HEK293 (cell line): ENCODE measurements at regions not wholly inside any gene's neighbourhood (a gene's known extent, or its start where the extent isn't known, plus 50 kb on each side); places are given as distances from the start of the nearest gene placed in this dataset.

Source experiments
- CTCF ChIA-PET: fragments of 350-600 bp; formaldehyde crosslinking; extraction: SDS; loops from one replicate; lab custom pipeline; 2021; ENCODE audit warnings: antibody characterized with exemption; lab: Yijun Ruan, JAX
- POLR2A ChIA-PET: fragments of 300-600 bp; formaldehyde crosslinking; extraction: SDS; loops from one replicate; lab custom pipeline; 2020; ENCODE audit warnings: antibody characterized with exemption, inconsistent platforms; lab: Yijun Ruan, JAX
- H3K27ac ChIP-seq: fragments of 200-500 bp; sonication (Bioruptor generic); 2 replicates; pipeline ENCODE4 v1.5.1; 2014; ENCODE audit warnings: low read depth, low read length, control low read depth, inconsistent platforms; ENCODE audit errors: extremely low read depth
- H3K36me3 ChIP-seq, 2 experiments: fragments of 200-500 bp in 1 of 2; sonication (Bioruptor generic) in 1 of 2; 1 replicate in 1 of 2; 2 replicates in 1 of 2; pipeline ENCODE4 v1.5.1; 2014 to 2017; ENCODE audit warnings: inconsistent platforms in 2 of 2, low read length in 2 of 2; ENCODE audit not compliant: control insufficient read depth in 2 of 2, insufficient read depth in 1 of 2
- H3K4me1 ChIP-seq: fragments of 200-500 bp; sonication (Bioruptor generic); 2 replicates; pipeline ENCODE4 v1.5.1; 2014; ENCODE audit warnings: mild to moderate bottlenecking, low read length, inconsistent platforms; ENCODE audit not compliant: control insufficient read depth, insufficient read depth
- H3K4me3 ChIP-seq: 2 replicates; pipeline ENCODE4 v1.5.1; 2011; ENCODE audit warnings: low read depth, mild to moderate bottlenecking, control low read depth, low read length, moderate library complexity
- H3K9me3 ChIP-seq: fragments of 200-500 bp; sonication (Bioruptor generic); 2 replicates; pipeline ENCODE4 v1.5.1; 2014; ENCODE audit warnings: low read depth, low read length, inconsistent platforms; ENCODE audit not compliant: control insufficient read depth, insufficient read depth
- HOXA7 ChIP-seq: sonication (generic); formaldehyde crosslinking; IDR thresholded peaks from 2 replicates; pipeline ENCODE4 v1.8.1; 2022; ENCODE audit warnings: missing genetic modification reagents, borderline replicate concordance
- KLF7 ChIP-seq: fragments of 450-650 bp; formaldehyde crosslinking; IDR thresholded peaks from 2 replicates; pipeline ENCODE4 v1.5.1; 2016; ENCODE audit warnings: missing biosample characterization, missing genetic modification characterization, borderline replicate concordance
- YY1 ChIP-seq: fragments of 450-650 bp; formaldehyde crosslinking; IDR thresholded peaks from 2 replicates; pipeline ENCODE4 v1.5.1; 2018; ENCODE audit warnings: missing biosample characterization, missing genetic modification characterization
- ZNF146 ChIP-seq: fragments of 450-650 bp; formaldehyde crosslinking; IDR thresholded peaks from 2 replicates; pipeline ENCODE4 v1.5.1; 2016; ENCODE audit warnings: missing biosample characterization, missing genetic modification characterization
- ZNF223 ChIP-seq: fragments of 450-650 bp; formaldehyde crosslinking; IDR thresholded peaks from 2 replicates; pipeline ENCODE4 v1.5.1; 2016; ENCODE audit warnings: missing biosample characterization, missing genetic modification characterization
- ZNF404 ChIP-seq: fragments of 450-650 bp; formaldehyde crosslinking; IDR thresholded peaks from 2 replicates; pipeline ENCODE4 v1.5.1; 2017; ENCODE audit warnings: missing biosample characterization, missing genetic modification characterization
- ZNF416 ChIP-seq: fragments of 450-650 bp; formaldehyde crosslinking; IDR thresholded peaks from 2 replicates; pipeline ENCODE4 v1.5.1; 2016; ENCODE audit warnings: missing biosample characterization, missing genetic modification characterization
- ZNF473 ChIP-seq: fragments of 450-650 bp; formaldehyde crosslinking; IDR thresholded peaks from 2 replicates; pipeline ENCODE4 v1.5.1; 2017; ENCODE audit warnings: missing biosample characterization, missing genetic modification characterization
- ZNF48 ChIP-seq: fragments of 450-650 bp; formaldehyde crosslinking; IDR thresholded peaks from 2 replicates; pipeline ENCODE4 v1.5.1; 2016; ENCODE audit warnings: missing biosample characterization, missing genetic modification characterization
- ZNF561 ChIP-seq: fragments of 450-650 bp; IDR thresholded peaks from 2 replicates; pipeline ENCODE4 v1.5.1; 2018; ENCODE audit warnings: missing biosample characterization, missing genetic modification characterization, borderline replicate concordance
- ZNF621 ChIP-seq: fragments of 450-650 bp; formaldehyde crosslinking; IDR thresholded peaks from 2 replicates; pipeline ENCODE4 v1.5.1; 2017; ENCODE audit warnings: missing biosample characterization, missing genetic modification characterization
- ZNF670 ChIP-seq: fragments of 450-650 bp; formaldehyde crosslinking; IDR thresholded peaks from 2 replicates; pipeline ENCODE4 v1.5.1; 2016; ENCODE audit warnings: missing biosample characterization, missing genetic modification characterization, low read depth
- ZNF677 ChIP-seq: fragments of 450-650 bp; IDR thresholded peaks from 2 replicates; pipeline ENCODE4 v1.5.0; 2018; ENCODE audit warnings: missing biosample characterization, mild to moderate bottlenecking, missing genetic modification characterization, moderate library complexity
- ZNF76 ChIP-seq: fragments of 450-650 bp; formaldehyde crosslinking; IDR thresholded peaks from 2 replicates; pipeline ENCODE4; 2016; ENCODE audit warnings: low read depth, missing biosample characterization, missing genetic modification characterization, borderline replicate concordance
- ZNF768 ChIP-seq: fragments of 450-650 bp; formaldehyde crosslinking; IDR thresholded peaks from 2 replicates; pipeline ENCODE4 v1.5.1; 2018; ENCODE audit warnings: missing biosample characterization, mild to moderate bottlenecking, missing genetic modification characterization
- ZNF792 ChIP-seq: fragments of 450-650 bp; formaldehyde crosslinking; IDR thresholded peaks from 2 replicates; pipeline ENCODE4 v1.5.1; 2016; ENCODE audit warnings: missing biosample characterization, missing genetic modification characterization
- TF ChIP-seq, protein P1 (sequence below): IDR thresholded peaks from 2 replicates; pipeline ENCODE4 v1.6.1; 2011; ENCODE audit warnings: mild to moderate bottlenecking, low read depth, low read length, borderline replicate concordance
- TF ChIP-seq, protein P2 (sequence below): fragments of 450-650 bp; formaldehyde crosslinking; IDR thresholded peaks from 2 replicates; pipeline ENCODE4 v1.5.1; 2016; ENCODE audit warnings: missing biosample characterization, missing genetic modification characterization, low read depth
- TF ChIP-seq, protein P3 (sequence below): fragments of 450-650 bp; formaldehyde crosslinking; IDR thresholded peaks from 2 replicates; pipeline ENCODE4 v1.5.1; 2016; ENCODE audit warnings: missing biosample characterization, missing genetic modification characterization
- TF ChIP-seq, protein P4 (sequence below): fragments of 450-650 bp; formaldehyde crosslinking; IDR thresholded peaks from 2 replicates; pipeline ENCODE4 v1.5.1; 2016; ENCODE audit warnings: missing biosample characterization, missing genetic modification characterization
- TF ChIP-seq, protein P5 (sequence below): fragments of 450-650 bp; formaldehyde crosslinking; IDR thresholded peaks from 2 replicates; pipeline ENCODE4 v1.5.1; 2016; ENCODE audit warnings: missing biosample characterization, missing genetic modification characterization
- TF ChIP-seq, protein P6 (sequence below): fragments of 450-650 bp; formaldehyde crosslinking; IDR thresholded peaks from 2 replicates; pipeline ENCODE4 v1.5.1; 2017; ENCODE audit warnings: missing biosample characterization, missing genetic modification characterization

DNA sequence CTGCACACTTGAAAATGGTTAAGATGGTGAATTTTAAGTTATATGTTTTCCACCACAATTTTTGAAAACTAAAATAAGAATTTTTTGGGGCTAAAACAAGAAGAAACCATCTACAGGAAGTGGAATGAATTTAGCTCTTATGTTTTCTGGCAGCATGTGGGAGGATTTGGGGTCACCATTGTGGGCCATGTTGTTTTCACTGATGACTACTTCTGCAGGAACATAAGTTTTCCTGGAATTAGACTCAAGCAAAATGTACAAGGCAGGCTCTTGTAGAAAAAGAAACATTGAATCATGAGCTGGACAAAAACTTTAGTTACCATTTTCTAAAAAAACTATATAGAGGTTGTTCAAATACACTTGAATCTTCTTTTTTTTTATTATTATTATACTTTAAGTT is 125.3 kb upstream of the C1QTNF9B start:
- no peak for TF ChIP-seq ZNF792
- TF ChIP-seq HOXA7 (CRISPR knock-in tag), result no peak
- TF ChIP-seq, protein P1, sequence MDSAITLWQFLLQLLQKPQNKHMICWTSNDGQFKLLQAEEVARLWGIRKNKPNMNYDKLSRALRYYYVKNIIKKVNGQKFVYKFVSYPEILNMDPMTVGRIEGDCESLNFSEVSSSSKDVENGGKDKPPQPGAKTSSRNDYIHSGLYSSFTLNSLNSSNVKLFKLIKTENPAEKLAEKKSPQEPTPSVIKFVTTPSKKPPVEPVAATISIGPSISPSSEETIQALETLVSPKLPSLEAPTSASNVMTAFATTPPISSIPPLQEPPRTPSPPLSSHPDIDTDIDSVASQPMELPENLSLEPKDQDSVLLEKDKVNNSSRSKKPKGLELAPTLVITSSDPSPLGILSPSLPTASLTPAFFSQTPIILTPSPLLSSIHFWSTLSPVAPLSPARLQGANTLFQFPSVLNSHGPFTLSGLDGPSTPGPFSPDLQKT, result no peak
- TF ChIP-seq, protein P2, sequence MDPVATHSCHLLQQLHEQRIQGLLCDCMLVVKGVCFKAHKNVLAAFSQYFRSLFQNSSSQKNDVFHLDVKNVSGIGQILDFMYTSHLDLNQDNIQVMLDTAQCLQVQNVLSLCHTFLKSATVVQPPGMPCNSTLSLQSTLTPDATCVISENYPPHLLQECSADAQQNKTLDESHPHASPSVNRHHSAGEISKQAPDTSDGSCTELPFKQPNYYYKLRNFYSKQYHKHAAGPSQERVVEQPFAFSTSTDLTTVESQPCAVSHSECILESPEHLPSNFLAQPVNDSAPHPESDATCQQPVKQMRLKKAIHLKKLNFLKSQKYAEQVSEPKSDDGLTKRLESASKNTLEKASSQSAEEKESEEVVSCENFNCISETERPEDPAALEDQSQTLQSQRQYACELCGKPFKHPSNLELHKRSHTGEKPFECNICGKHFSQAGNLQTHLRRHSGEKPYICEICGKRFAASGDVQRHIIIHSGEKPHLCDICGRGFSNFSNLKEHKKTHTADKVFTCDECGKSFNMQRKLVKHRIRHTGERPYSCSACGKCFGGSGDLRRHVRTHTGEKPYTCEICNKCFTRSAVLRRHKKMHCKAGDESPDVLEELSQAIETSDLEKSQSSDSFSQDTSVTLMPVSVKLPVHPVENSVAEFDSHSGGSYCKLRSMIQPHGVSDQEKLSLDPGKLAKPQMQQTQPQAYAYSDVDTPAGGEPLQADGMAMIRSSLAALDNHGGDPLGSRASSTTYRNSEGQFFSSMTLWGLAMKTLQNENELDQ (tag by site-specific recombination), result no peak
- TF ChIP-seq ZNF416, result no peak
- POLR2A ChIA-PET, result no interaction called here
- CTCF ChIA-PET, result interaction anchor here (0.7 to 1.3 kb wide), 3 partner anchors 197 to 382 kb away, joined by 3 to 7 read pairs (median 4); no protein-coding TSS in a partner anchor

DNA sequence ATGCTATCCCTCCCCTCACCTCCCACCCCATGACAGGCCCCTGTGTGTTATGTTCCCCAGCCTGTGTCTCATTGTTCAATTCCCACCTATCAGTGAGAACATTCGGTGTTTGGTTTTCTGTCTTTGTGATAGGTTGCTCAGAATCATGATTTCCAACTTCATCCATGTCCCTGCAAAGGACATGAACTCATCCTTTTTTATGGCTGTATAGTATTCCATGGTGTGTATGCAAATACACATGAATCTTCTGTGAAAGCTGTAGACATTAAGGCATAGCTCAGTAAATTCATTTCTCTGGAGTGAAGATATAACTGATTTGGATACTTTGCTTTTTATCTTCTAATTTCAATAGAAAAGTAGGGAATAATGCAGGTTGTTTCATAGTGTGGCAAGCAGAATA is 125.8 kb upstream of the C1QTNF9B start:
- Histone ChIP-seq H3K4me3 (no peak overlapping the region), H3K36me3 (no peaks in the 10 kb centered on the region), H3K4me1 (no peaks in the 10 kb centered on the region), H3K27ac (no peak overlapping the region), H3K9me3 (no peaks in the 10 kb centered on the region)
- ChIA-PET POLR2A (no interaction called here), CTCF (interaction anchor here (1.3 kb wide), 2 partner anchors 196 to 205 kb away, joined by 4 to 7 read pairs; no protein-coding TSS in a partner anchor)
- TF ChIP-seq, protein P3, sequence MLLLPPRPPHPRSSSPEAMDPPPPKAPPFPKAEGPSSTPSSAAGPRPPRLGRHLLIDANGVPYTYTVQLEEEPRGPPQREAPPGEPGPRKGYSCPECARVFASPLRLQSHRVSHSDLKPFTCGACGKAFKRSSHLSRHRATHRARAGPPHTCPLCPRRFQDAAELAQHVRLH (tag by site-specific recombination), result peak; percentile 46; the same call in 1 of the 2 replicates
- TF ChIP-seq ZNF670 (tag by site-specific recombination), result no peak
- TF ChIP-seq ZNF146 (tag by site-specific recombination), result peak; percentile 91
- no peak for TF ChIP-seq ZNF561 (tag by site-specific recombination)

More for the DNA sequence above, 125.3 kb upstream of the C1QTNF9B start:
- Histone ChIP-seq H3K27ac (no peak overlapping the region), H3K36me3 (no peaks in the 10 kb centered on the region), H3K4me1 (no peaks in the 10 kb centered on the region), H3K9me3 (no peaks in the 10 kb centered on the region), H3K4me3 (no peak overlapping the region)

DNA sequence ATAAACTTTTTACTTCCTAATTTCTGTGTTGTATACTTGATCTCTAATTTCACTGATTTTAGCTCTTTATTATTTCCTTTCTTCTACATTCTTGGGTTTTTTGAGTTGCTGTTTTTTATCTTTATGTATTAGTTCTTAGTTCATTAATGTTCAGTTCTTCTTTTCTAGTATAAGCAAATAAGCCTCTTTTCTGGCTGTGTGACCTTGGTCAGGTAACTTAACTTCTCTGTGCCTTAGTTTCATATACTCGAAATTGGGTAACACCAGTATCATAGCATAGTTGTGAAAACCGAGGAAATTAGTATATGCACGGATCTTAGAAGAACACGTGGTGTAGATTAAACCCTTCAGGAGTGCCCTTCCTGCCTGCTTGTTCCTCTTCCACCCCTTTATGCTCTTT is 130.2 kb upstream of the C1QTNF9B start:
- H3K27ac ChIP-seq, result no peak overlapping the region
- H3K4me1 ChIP-seq, result no peaks in the 10 kb centered on the region
- no peaks in the 10 kb centered on the region for H3K36me3 ChIP-seq
- ChIA-PET CTCF (interaction anchor here (1.0 to 1.5 kb wide), 2 partner anchors 26 to 67 kb away, joined by 3 to 5 read pairs; no protein-coding TSS in a partner anchor), POLR2A (no interaction called here)
- no peak overlapping the region for H3K4me3 ChIP-seq
- H3K9me3 ChIP-seq, result no peaks in the 10 kb centered on the region
- TF ChIP-seq ZNF76, result no peak
- TF ChIP-seq ZNF768 (tag by site-specific recombination), result peak; percentile 67

DNA sequence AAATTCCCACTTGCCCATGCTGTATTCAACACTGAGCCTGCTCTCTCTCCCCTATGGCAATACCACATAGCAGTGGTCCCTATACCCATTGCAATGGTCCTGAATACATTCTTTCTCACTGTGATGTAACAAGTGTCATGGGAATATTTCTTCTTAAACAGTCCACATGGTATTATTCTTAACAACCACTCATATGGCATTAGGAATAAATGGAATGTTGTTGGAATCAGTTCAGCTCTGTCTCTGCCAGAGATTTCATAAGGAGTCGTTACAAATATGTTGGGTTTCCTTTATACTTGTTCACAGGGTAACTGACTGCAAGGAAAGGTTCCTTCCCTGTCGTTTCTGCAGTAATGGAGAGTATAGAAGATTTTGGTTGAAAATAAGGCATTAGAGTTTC is 128.3 kb upstream of the SPATA13 start:
- ChIA-PET CTCF (no interaction called here), POLR2A (no interaction called here)
- no peak overlapping the region for H3K4me3 ChIP-seq
- no peak overlapping the region for H3K27ac ChIP-seq
- no peaks in the 10 kb centered on the region for H3K9me3 ChIP-seq
- H3K36me3 ChIP-seq, result no peaks in the 10 kb centered on the region
- H3K4me1 ChIP-seq, result no peaks in the 10 kb centered on the region
- TF ChIP-seq ZNF223 (tag by site-specific recombination) (no peak), ZNF473 (tag by site-specific recombination) (no peak), ZNF621 (tag by site-specific recombination) (no peak), ZNF404 (tag by site-specific recombination) (no peak), KLF7 (tag by site-specific recombination) (no peak), ZNF677 (tag by site-specific recombination) (no peak), YY1 (tag by site-specific recombination) (no peak), ZNF48 (tag by site-specific recombination) (no peak)
- TF ChIP-seq, protein P4, sequence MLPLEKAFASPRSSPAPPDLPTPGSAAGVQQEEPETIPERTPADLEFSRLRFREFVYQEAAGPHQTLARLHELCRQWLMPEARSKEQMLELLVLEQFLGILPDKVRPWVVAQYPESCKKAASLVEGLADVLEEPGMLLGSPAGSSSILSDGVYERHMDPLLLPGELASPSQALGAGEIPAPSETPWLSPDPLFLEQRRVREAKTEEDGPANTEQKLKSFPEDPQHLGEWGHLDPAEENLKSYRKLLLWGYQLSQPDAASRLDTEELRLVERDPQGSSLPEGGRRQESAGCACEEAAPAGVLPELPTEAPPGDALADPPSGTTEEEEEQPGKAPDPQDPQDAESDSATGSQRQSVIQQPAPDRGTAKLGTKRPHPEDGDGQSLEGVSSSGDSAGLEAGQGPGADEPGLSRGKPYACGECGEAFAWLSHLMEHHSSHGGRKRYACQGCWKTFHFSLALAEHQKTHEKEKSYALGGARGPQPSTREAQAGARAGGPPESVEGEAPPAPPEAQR (tag by site-specific recombination), result no peak
- TF ChIP-seq, protein P5, sequence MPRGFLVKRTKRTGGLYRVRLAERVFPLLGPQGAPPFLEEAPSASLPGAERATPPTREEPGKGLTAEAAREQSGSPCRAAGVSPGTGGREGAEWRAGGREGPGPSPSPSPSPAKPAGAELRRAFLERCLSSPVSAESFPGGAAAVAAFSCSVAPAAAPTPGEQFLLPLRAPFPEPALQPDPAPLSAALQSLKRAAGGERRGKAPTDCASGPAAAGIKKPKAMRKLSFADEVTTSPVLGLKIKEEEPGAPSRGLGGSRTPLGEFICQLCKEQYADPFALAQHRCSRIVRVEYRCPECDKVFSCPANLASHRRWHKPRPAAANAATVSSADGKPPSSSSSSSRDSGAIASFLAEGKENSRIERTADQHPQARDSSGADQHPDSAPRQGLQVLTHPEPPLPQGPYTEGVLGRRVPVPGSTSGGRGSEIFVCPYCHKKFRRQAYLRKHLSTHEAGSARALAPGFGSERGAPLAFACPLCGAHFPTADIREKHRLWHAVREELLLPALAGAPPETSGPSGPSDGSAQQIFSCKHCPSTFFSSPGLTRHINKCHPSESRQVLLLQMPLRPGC (tag by site-specific recombination), result no peak
- TF ChIP-seq, protein P6, sequence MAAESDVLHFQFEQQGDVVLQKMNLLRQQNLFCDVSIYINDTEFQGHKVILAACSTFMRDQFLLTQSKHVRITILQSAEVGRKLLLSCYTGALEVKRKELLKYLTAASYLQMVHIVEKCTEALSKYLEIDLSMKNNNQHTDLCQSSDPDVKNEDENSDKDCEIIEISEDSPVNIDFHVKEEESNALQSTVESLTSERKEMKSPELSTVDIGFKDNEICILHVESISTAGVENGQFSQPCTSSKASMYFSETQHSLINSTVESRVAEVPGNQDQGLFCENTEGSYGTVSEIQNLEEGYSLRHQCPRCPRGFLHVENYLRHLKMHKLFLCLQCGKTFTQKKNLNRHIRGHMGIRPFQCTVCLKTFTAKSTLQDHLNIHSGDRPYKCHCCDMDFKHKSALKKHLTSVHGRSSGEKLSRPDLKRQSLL (tag by site-specific recombination), result no peak
